ENCODE measurements at regions not wholly inside any gene's neighbourhood (a gene's known extent, or its start where the extent isn't known, plus 50 kb on each side); places are given as distances from the start of the nearest gene placed in this dataset.

GRCh38 chr2:238967031-238967977 lies 119.4 kb downstream of the TWIST2 start:
- no peak for TF ChIP-seq POLR2A (IDR thresholded peaks at IDR 0.05)
- TF ChIP-seq CTCF (IDR thresholded peaks at IDR 0.05) = no peak
- TF ChIP-seq POLR2AphosphoS5 (IDR thresholded peaks at IDR 0.05) = no peak
- TF ChIP-seq EP300 (IDR thresholded peaks at IDR 0.05) = no peak
